Fibroblast of villous mesenchyme (primary cell): ENCODE measurements at regions not wholly inside any gene's neighbourhood (a gene's known extent, or its start where the extent isn't known, plus 50 kb on each side); places are given as distances from the start of the nearest gene placed in this dataset.
"Not testable (repeated sequence)": the region's sequence is repeated elsewhere in the genome, so short reads cannot be mapped to it uniquely, and the experiment has no call there.

Source experiments
- DNase-seq: peaks from one replicate; pipeline ENCODE4 v3.0.0-alpha.2; 2010; ENCODE audit warnings: low read depth
- H3K4me3 ChIP-seq: 2 replicates; pipeline ENCODE4 v1.5.1; 2011; ENCODE audit warnings: low read depth, mild to moderate bottlenecking, low read length
- CTCF ChIP-seq: IDR thresholded peaks from 2 replicates; pipeline ENCODE4 v1.5.1; 2012; ENCODE audit warnings: low read depth, mild to moderate bottlenecking, low read length; ENCODE audit not compliant: insufficient read depth

GRCh38 chr4:66123831-66124413, 453.6 kb upstream of the EPHA5 start:
- DNase-seq, result no peak
- TF ChIP-seq CTCF, result no peak
- no peak overlapping the region for H3K4me3 ChIP-seq

- no peak for TF ChIP-seq CTCF
- no peak for DNase-seq
- H3K4me3 ChIP-seq, result no peak overlapping the region
These were observed 452.9 kb upstream of the EPHA5 start for GRCh38 chr4:66123190-66123589.

- DNase-seq, H3K4me3 ChIP-seq: not testable (repeated sequence)
These were observed 444.9 kb upstream of the EPHA5 start for GRCh38 chr4:66115231-66115630.

- DNase-seq, result no peak
- no peak for TF ChIP-seq CTCF
- no peak overlapping the region for H3K4me3 ChIP-seq
These were observed 438.6 kb upstream of the EPHA5 start for GRCh38 chr4:66108898-66109297.

GRCh38 chr4:66097218-66097617, 426.9 kb upstream of the EPHA5 start:
- no peak for TF ChIP-seq CTCF
- H3K4me3 ChIP-seq, result no peak overlapping the region
- no peak for DNase-seq

GRCh38 chr4:66095065-66095464, 424.8 kb upstream of the EPHA5 start:
- no peak for DNase-seq
- H3K4me3 ChIP-seq, result no peak overlapping the region
- no peak for TF ChIP-seq CTCF

- no peak overlapping the region for H3K4me3 ChIP-seq
- no peak for TF ChIP-seq CTCF
- DNase-seq, result no peak
These were observed 423.8 kb upstream of the EPHA5 start for GRCh38 chr4:66094070-66094469.
